IgD-negative memory B cell (primary cell): ENCODE measurements at regions not wholly inside any gene's neighbourhood (a gene's known extent, or its start where the extent isn't known, plus 50 kb on each side); places are given as distances from the start of the nearest gene placed in this dataset.
A peak's percentile ranks its signal among the peaks of the same experiment; 100 is the strongest.
"Not testable (repeated sequence)": the region's sequence is repeated elsewhere in the genome, so short reads cannot be mapped to it uniquely, and the experiment has no call there.

Source experiments
- H3K27ac Mint-ChIP-seq, 3 donors: one replicate each; pipeline ENCODE4 v1.8.0; 2020 to 2022; ENCODE audit warnings: mild to moderate bottlenecking in 3 of 3, mixed read lengths in 3 of 3, moderate library complexity in 1 of 3
- H3K27me3 Mint-ChIP-seq: one replicate; pipeline ENCODE4 v1.8.0; 2021; ENCODE audit warnings: mixed read lengths
- H3K36me3 Mint-ChIP-seq: one replicate; pipeline ENCODE4 v1.8.0; 2020; ENCODE audit warnings: mild to moderate bottlenecking, mixed read lengths
- H3K4me1 Mint-ChIP-seq, 3 donors: one replicate each; pipeline ENCODE4 v1.8.0; 2020 to 2022; ENCODE audit warnings: mixed read lengths in 3 of 3, mild to moderate bottlenecking in 1 of 3
- H3K4me3 Mint-ChIP-seq, 4 donors: one replicate each; pipeline ENCODE4 v1.8.0; 2020 to 2022; ENCODE audit warnings: mild to moderate bottlenecking in 4 of 4, mixed read lengths in 4 of 4, moderate library complexity in 3 of 4
- H3K9me3 Mint-ChIP-seq, 3 donors: one replicate each; pipeline ENCODE4 v1.8.0; 2020 to 2021; ENCODE audit warnings: mixed read lengths in 3 of 3, mild to moderate bottlenecking in 1 of 3

- Mint-ChIP-seq H3K4me3 (peak overlapping the region in 1 of 4 donors; percentile 31), H3K27me3 (no peaks in the 10 kb centered on the region), H3K9me3 (peaks cover 5 to 12% (median 10%) of the 10 kb centered on the region in 3 donors), H3K36me3 (peaks cover 5% of the 10 kb centered on the region), H3K27ac (no peak overlapping the region), H3K4me1 (peaks cover 0 to 1% (median 0%) of the 10 kb centered on the region in 3 donors)
These were observed 89.5 kb upstream of the ANKRD28 start for GRCh38 chr3:15887261-15887660.

- Mint-ChIP-seq H3K4me3 (no peak overlapping the region), H3K27ac (no peak overlapping the region), H3K27me3 (no peaks in the 10 kb centered on the region), H3K9me3 (peaks cover 4 to 12% (median 10%) of the 10 kb centered on the region in 3 donors), H3K4me1 (peaks cover 0 to 3% (median 1%) of the 10 kb centered on the region in 3 donors), H3K36me3 (peaks cover 8% of the 10 kb centered on the region)
These were observed 92.2 kb upstream of the ANKRD28 start for GRCh38 chr3:15889936-15890335.

GRCh38 chr3:15892311-15893227 is 94.8 kb upstream of the ANKRD28 start:
- Mint-ChIP-seq H3K4me1 (peaks cover 0 to 3% (median 1%) of the 10 kb centered on the region in 3 donors), H3K27ac (no peak overlapping the region), H3K4me3 (no peak overlapping the region), H3K27me3 (no peaks in the 10 kb centered on the region), H3K9me3 (peaks cover 0 to 6% (median 5%) of the 10 kb centered on the region in 3 donors), H3K36me3 (peaks cover 6% of the 10 kb centered on the region)

GRCh38 chr3:15894382-15894781 is 96.6 kb upstream of the ANKRD28 start:
- Mint-ChIP-seq H3K27ac (no peak overlapping the region), H3K27me3 (no peaks in the 10 kb centered on the region), H3K36me3 (peaks cover 10% of the 10 kb centered on the region), H3K4me1 (peaks cover 0 to 3% (median 1%) of the 10 kb centered on the region in 3 donors), H3K9me3 (peaks cover 0 to 6% (median 0%) of the 10 kb centered on the region in 3 donors), H3K4me3 (no peak overlapping the region)

- Mint-ChIP-seq H3K27ac (no peak overlapping the region), H3K9me3 (peaks cover 0 to 6% (median 0%) of the 10 kb centered on the region in 3 donors), H3K4me3 (no peak overlapping the region), H3K36me3 (peaks cover 10% of the 10 kb centered on the region), H3K4me1 (peaks cover 0 to 5% (median 1%) of the 10 kb centered on the region in 3 donors), H3K27me3 (no peaks in the 10 kb centered on the region)
These were observed 98.7 kb upstream of the ANKRD28 start for GRCh38 chr3:15896500-15896899.

GRCh38 chr3:15899388-15899787 is 101.6 kb upstream of the ANKRD28 start:
- peaks cover 6% of the 10 kb centered on the region for H3K36me3 Mint-ChIP-seq
- H3K27me3 Mint-ChIP-seq, result no peaks in the 10 kb centered on the region
- peaks cover 0 to 6% (median 0%) of the 10 kb centered on the region in 3 donors for H3K9me3 Mint-ChIP-seq
- peaks cover 0 to 1% (median 0%) of the 10 kb centered on the region in 3 donors for H3K4me1 Mint-ChIP-seq
- no peak overlapping the region for H3K4me3 Mint-ChIP-seq
- H3K27ac Mint-ChIP-seq, result no peak overlapping the region

GRCh38 chr3:15903164-15903563 is 105.4 kb upstream of the ANKRD28 start:
- Mint-ChIP-seq H3K36me3 (no peaks in the 10 kb centered on the region), H3K4me1 (peaks cover 0 to 1% (median 0%) of the 10 kb centered on the region in 3 donors), H3K4me3 (no peak overlapping the region), H3K9me3 (peaks cover 0 to 3% (median 2%) of the 10 kb centered on the region in 3 donors), H3K27ac (peak overlapping the region in 1 of 3 donors; percentile 23), H3K27me3 (no peaks in the 10 kb centered on the region)

GRCh38 chr3:15903759-15904720 is 106.3 kb upstream of the ANKRD28 start:
- Mint-ChIP-seq H3K27me3 (no peaks in the 10 kb centered on the region), H3K36me3 (no peaks in the 10 kb centered on the region), H3K27ac (no peak overlapping the region), H3K4me3 (no peak overlapping the region), H3K9me3 (peaks cover 0 to 3% (median 2%) of the 10 kb centered on the region in 3 donors), H3K4me1 (peaks cover 0 to 1% (median 0%) of the 10 kb centered on the region in 3 donors)

GRCh38 chr3:15905041-15905440 is 107.3 kb upstream of the ANKRD28 start:
- Mint-ChIP-seq H3K9me3 (peaks cover 0 to 6% (median 4%) of the 10 kb centered on the region in 3 donors), H3K4me3 (no peak overlapping the region), H3K27ac (no peak overlapping the region), H3K27me3 (no peaks in the 10 kb centered on the region), H3K4me1 (no peaks in the 10 kb centered on the region), H3K36me3 (no peaks in the 10 kb centered on the region)

GRCh38 chr3:15907403-15907802 is 109.6 kb upstream of the ANKRD28 start:
- H3K9me3 Mint-ChIP-seq, result peaks cover 4 to 15% (median 4%) of the 10 kb centered on the region in 3 donors
- H3K27me3 Mint-ChIP-seq, H3K4me3 Mint-ChIP-seq, H3K27ac Mint-ChIP-seq, H3K36me3 Mint-ChIP-seq, H3K4me1 Mint-ChIP-seq: not testable (repeated sequence)

GRCh38 chr3:15918988-15919387 is 121.2 kb upstream of the ANKRD28 start:
- Mint-ChIP-seq H3K4me3 (no peak overlapping the region), H3K27ac (no peak overlapping the region), H3K9me3 (no peaks in the 10 kb centered on the region), H3K4me1 (no peaks in the 10 kb centered on the region), H3K36me3 (no peaks in the 10 kb centered on the region), H3K27me3 (no peaks in the 10 kb centered on the region)

- H3K27ac Mint-ChIP-seq, result no peak overlapping the region
- H3K27me3 Mint-ChIP-seq, result no peaks in the 10 kb centered on the region
- H3K36me3 Mint-ChIP-seq, result no peaks in the 10 kb centered on the region
- no peaks in the 10 kb centered on the region for H3K4me1 Mint-ChIP-seq
- H3K4me3 Mint-ChIP-seq, result no peak overlapping the region
- no peaks in the 10 kb centered on the region for H3K9me3 Mint-ChIP-seq
These were observed 122.2 kb upstream of the ANKRD28 start for GRCh38 chr3:15919971-15920370.

- H3K4me3 Mint-ChIP-seq, result no peak overlapping the region
- H3K9me3 Mint-ChIP-seq, result no peaks in the 10 kb centered on the region
- no peaks in the 10 kb centered on the region for H3K36me3 Mint-ChIP-seq
- H3K27me3 Mint-ChIP-seq, result no peaks in the 10 kb centered on the region
- H3K4me1 Mint-ChIP-seq, result no peaks in the 10 kb centered on the region
- no peak overlapping the region for H3K27ac Mint-ChIP-seq
These were observed 126.0 kb upstream of the ANKRD28 start for GRCh38 chr3:15923640-15924405.

- Mint-ChIP-seq H3K36me3 (no peaks in the 10 kb centered on the region), H3K27me3 (no peaks in the 10 kb centered on the region), H3K9me3 (no peaks in the 10 kb centered on the region), H3K4me1 (no peaks in the 10 kb centered on the region), H3K27ac (no peak overlapping the region), H3K4me3 (no peak overlapping the region)
These were observed 127.1 kb upstream of the ANKRD28 start for GRCh38 chr3:15924914-15925313.
